HG03108 (cell line): ENCODE measurements at regions not wholly inside any gene's neighbourhood (a gene's known extent, or its start where the extent isn't known, plus 50 kb on each side); places are given as distances from the start of the nearest gene placed in this dataset.

Source experiments
- ATAC-seq: cut with Tn5 transposase; IDR thresholded peaks from one replicate; pipeline ENCODE4 v1.9.1; 2021; ENCODE audit warnings: moderate library complexity; ENCODE audit not compliant: unreplicated experiment

DNA sequence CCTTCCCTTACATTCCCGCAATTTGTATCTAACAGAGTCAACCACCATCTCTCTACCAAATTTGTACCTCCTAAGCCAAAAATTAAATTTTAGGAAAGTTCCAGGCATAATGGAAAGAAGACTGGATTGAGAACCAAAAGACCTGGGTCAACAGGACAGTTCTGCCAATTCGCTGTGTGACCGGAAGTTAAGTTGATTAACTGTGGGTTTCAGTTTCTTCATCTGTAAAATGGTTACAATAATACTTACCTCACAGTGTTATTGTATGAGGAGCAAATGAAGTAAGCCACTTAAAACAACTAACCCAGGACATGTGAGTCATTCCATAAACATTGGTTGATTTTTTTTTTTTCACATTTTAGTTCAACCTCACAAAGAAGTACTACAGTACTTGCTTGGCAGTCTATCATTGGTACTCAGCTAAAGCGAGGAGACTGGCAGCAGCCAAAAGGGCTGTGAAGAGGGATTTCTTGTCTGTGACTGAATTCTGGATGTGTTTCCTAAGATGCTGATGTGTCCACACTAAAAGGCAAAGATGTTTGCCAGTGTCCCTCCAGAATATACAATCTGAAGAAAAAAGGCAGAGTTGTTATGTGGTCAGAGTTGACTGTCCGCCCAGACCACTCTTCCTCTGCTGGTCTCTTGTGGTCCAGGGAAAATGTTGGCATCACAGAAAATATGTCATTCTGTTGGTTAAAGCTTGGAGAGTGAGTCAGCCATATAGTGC is 198.6 kb downstream of the TLE1 start:
- ATAC-seq = no peak

DNA sequence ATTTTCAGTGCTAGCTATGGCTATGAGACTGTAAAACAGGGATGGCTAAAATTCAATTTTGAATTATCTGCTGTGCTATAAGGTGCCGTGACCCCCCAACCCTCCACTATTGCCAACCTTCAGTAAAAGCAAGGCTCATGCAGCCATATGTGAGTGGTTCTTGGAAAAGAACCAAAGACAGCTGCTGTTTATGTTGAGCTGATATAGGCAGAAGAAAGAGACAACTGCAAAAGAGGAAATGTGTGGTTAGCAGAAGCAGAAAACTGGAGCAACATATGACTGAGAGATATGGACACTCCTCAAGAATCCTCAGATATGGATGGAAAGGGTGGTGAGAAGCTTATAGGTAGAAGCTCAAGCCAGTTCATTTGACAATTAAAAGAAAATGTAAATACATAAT is 200.3 kb downstream of the TLE1 start:
- ATAC-seq = no peak

DNA sequence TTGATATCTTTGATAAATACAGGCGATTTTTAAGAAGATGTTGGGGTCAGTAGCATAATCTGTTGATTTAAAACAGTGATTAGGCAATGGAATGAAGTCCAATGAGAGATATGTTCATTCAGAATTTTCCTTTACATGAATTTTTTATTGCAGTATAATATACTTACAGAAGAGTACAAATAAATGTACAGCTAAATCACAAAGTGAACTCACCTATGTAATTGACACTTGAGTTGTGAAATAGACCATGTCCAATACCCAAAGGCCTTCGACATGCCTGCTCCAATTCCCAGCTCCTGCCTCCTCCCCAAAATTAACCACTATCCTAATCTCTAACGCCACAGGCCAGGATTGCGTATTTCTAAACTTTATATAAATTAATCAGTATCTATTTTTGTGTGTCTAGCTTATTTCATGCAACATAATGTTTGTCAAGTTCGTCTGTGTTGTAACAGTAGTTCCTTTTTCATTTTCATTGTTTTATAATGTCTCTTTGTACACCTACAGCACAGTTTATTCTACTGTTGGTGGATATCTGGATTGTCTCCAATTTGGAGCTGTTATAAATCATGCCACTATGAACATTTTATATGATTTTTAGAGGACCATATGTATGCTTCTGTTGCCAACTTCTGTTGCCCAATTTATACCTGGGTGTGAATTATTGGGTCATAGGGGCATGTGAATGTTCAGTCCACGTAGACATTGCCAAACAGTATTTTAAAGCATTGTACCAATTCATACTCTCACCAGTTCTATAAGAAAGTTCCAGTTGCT is 208.3 kb downstream of the TLE1 start:
- no peak for ATAC-seq

DNA sequence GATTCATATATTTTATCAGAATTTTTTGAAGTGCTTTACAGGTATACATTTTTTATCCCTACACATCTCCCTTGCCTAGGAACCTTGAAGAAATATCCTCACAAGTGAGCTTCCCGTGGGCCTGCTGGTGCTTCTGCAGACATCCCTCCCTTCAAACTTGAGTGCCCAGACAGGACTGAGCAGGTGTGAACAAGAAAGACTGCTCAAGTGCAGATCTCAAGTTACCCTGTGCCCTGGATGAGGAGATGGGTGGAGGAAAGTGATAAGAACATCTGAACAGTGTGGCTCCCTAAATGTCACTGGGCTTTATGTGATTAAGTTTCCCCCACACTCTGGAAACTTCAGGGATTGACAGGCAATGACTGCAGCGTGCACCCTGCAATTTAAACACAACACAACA is 209.8 kb downstream of the TLE1 start:
- no peak for ATAC-seq

DNA sequence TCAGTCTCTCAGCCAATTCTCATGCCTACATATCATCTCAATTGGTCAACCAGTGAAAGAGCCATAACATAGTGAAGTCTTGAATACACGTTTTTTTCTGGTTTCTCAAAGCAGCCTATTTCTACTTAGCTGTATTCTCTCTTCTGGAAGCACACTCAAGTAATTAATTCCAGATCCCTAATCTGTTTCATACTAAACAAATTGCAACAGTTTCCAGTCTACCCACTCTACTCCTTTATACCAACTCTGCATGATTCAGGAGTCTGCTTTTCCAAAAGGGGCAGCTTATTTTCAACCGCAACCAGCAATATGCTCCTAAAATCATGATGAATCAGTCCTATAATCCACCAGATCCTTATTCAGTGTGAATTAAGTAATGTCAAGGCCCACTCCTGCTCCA is 211.7 kb downstream of the TLE1 start:
- no peak for ATAC-seq

DNA sequence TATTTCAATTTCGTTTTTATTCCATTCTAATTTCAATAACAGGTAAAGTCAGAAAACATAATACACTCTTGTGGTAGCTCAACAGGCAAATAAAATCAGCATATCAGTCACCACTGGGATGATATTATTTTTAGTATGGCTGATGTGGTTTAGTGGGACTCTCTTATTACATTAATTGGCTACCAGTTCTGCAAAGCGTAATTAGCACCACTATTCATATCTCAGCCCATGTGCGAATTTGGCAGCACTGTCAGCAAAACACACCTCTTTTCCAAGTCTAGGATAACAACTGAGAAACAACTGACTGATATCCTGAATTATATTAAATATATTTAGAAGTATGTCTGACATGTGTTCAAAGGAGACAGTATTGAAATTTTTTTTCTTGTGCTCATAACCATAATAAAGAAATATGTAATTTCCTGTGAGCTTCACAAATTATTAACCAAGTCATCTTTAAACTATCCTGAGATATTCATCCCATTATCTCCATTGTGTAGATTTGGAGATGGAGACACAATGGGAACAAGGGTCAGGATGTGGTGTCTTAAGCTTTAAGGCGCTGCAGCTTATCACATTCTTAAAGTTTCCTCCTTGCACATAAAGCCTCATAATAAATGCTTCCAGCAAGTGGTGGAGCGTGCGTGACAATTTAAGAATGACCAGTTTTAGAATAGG is 212.4 kb downstream of the TLE1 start:
- no peak for ATAC-seq

DNA sequence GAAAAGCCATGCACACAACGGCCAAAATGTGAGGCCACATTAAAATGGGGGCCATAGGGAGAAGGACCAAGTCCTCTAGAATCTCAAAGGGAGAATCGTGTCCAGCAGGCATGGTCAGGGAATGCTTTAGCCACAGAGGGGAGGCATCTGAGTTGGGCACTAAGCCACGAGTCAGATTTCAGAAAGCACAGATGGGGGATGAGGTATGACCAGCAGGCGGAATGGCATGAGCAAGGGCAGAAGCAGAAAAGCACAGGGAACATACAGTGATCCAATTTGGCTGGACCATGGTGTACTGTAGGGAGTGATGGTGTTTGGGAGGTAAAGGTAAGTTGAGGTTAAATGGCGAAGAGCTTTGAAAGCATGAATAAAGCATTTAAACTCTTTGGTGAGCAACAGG is 214.6 kb downstream of the TLE1 start:
- no peak for ATAC-seq

DNA sequence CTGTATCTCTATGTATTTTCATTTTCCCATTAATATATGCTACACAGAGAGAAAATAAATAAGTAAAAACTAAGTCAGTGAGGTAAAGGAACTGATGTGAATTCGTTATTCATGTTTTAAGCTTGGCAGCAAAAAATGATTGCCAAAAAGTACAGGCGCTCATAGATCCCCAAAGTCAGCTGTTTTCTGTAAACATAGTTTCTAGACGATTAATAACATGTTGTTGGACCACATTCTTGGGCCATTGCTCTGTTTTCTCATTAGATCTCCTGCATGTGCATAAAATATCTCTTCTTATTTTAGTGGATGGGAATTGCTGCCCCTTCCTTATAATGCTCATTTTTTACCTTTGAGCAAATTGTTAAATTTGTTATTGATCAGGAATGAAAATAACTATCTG is 215.2 kb downstream of the TLE1 start:
- no peak for ATAC-seq

DNA sequence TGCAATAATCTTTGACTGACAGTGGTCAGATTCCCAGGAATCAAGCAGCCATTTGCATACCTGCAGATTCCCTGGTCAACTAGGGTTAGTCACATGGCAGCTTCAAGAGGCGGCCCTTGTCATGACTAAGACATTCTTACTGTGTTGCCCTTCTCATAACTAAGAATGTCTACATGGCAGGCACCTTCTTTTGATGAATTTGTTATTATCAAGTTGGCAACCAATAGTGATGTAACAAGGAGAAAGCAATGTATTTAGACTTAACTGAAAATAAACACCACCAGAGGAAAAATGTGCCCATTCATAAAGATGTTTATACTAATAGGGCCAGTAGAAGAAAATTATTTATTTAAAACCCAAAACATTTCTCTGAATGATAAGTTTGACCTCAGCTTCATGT is 215.6 kb downstream of the TLE1 start:
- no peak for ATAC-seq

DNA sequence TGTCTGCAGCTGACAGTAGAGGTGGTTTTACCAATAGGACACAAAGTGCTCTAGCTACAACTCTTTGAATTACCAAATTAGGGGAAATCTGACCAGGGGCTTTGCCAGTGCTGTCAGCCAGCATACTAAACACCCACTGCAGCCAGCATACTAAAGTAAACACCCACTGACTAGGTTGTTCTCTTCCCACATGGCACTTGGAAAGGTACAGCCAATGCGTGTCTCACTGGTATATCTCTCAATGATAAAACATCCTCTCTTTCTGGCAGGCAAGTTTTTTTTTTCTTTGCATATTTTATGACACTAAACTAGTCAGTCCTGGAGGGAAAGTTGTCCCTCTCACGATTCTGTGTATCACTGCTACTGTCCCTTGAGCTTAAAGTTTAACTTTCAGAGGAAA is 216.1 kb downstream of the TLE1 start:
- ATAC-seq = no peak

DNA sequence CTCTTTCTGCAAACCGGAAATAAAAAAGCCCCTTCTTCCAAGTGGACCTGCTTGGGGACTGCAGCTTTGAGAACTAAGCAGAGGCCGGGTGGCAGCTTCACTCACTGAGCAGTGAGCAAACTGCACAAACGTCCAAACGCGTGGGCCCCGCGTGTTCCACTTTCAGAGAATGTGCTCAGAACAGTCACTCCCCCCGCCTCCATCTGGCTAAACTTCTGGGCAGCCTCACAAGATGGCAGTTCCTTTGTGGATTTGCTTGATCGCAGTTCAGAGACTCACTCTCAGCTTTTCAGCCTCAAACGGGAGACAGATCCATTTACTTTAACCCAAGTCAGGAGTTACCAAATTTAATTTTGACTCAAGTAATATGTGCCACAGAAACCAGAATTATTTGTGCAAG is 216.6 kb downstream of the TLE1 start:
- no peak for ATAC-seq

DNA sequence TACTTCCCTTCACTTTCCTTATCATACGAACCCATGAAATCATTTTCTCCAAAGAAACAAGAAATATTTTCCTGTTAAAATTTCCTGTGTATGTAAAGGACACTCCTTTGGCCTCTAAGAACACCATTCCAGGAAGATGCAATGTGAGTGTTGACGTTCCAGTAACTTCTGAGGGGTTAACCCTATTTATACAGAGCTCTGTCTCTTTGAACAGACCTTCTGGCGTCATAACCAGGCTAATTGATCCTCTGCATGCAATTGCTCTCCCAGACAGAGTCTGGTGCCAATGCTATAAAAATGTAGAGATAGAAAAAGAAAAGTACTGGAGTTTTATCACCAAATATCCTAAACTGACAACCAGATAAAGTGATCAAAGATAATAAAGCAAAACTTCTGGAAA is 218.5 kb downstream of the TLE1 start:
- no peak for ATAC-seq

DNA sequence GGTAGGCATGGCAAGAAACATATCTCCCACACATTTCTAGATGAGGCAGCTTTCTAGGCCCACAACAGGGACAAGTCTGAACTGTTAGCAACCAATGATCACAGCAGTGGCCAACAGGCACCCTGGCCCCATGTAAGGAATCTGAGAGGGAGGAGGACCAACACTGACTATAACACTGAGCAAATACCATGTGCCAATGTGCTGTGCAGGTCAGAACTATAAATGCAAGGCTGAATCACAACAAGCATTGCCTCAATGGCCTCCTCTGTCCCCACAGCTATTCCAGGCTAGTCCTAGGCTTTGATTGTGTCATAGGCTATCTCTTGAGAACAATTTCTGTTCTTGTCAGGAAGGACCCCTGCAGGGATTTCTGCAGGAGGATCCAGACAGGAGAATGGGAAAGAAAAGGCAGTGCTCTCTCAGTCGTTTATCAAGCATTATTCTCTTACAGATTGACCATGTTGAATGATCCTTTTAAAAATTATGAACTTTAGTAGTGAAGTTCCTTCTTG is 221.2 kb downstream of the TLE1 start:
- ATAC-seq = no peak

DNA sequence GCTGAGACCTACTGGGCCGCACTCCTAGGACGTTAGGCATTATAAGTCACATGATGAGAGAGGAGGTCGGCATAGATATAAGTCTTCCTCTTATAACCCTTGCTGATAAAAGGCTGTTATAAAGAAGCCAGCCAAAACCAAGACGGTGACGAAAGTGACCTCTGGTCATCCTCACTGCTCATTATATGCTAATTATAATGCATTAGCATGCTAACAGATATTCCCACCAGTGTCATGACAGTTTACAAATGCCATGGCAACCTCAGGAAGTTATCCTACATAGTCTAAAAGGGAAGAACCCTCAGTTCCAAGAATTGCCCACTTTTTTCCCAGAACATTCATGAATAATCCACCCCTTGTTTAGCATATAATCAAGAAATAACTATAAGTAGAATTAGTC is 222.4 kb downstream of the TLE1 start:
- ATAC-seq = no peak

DNA sequence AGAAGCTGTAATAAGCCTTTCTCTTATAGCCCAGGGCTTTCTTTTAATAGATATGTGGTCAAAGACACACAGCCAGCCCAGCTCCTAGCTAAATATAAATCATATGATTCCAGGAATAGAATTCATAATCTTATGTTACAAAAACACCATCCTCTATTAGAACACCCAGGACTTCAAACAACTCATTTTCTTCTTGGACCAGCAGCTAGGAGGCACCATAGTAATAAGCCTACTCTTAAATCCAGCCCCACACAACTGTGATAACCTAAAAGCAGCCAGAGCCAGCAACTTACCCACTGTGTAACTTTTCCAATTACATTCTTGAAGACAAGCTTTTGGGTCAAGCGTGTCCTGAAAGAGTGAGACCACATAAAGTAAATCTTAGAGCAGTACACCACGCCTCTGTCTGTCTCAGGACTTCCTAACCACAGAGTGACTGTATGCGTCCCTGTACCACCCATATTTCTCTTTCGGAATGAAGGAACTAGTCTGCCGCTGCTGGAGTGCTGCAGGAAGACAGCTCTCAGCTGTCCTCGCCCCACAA is 223.8 kb downstream of the TLE1 start:
- no peak for ATAC-seq

DNA sequence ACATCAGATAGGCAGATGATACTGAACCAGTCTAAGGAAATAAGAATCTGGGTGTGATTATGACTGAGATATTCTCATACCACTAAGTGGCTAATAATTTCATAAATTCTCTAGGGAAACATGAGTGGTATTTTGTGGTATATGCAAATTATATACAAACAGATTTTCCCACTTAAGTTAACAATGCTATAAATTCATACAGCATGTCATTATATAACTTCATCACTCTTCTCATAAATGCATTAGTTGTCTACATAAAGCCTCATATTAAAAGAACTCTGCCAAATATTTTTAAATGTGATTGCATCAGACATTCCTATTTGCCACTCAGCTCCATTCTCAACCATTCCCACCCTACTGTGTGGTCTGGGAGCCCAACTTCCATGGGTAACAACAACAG is 226.5 kb downstream of the TLE1 start:
- no peak for ATAC-seq

DNA sequence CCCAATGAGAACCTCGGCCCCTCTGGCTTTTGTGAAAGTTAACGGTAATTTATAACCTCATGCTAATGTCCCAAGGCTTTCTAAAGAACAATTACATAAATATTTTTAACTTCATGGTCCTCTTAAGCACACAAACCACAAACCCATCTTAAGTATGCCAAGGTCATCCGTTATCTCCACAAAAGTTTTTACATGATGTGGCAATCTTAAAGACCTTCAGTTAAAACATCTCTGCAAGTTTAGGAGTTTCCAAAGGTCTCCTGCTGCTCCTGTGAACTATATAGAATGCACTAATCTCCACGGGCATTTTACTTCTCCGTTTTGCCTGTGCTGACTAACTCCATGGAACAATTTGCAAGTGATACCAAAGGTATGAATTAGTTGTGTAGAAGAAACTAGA is 228.2 kb downstream of the TLE1 start:
- no peak for ATAC-seq

DNA sequence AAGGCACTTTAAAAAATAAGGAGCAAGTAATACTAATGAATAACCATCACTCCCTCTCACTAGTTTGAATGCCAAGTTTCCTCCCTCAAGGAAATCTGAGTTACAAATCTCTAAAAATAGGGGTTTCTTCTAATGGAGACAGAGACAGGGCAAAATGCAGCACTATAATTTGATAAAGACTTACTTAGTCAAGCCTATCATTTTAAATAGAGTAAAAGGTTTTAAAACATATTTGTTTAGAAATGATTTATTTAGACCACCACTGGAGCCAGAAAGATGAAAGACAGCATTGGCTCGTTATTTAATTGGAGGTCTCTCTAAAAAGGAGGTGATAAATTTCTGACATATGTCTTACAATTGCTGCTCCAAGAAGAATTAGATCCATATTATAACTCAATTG is 228.7 kb downstream of the TLE1 start:
- no peak for ATAC-seq

DNA sequence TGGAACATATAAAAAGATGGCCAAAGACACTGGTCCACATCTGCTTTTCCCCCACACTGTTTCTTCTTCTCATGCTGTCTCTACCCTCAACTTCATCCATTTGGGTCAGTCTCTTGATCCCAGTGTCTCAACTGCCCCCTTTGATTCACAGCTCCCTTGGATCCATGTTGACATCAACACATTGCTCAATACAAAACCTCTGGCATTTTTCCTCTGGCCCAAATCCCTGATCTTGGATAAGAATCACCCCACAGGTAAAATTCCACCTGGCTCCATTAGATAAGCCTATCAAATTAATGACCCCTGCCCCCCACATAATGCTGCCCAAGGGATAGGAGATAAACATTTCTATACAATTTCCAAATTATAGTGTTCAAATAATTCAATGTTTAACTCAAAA is 229.8 kb downstream of the TLE1 start:
- no peak for ATAC-seq

DNA sequence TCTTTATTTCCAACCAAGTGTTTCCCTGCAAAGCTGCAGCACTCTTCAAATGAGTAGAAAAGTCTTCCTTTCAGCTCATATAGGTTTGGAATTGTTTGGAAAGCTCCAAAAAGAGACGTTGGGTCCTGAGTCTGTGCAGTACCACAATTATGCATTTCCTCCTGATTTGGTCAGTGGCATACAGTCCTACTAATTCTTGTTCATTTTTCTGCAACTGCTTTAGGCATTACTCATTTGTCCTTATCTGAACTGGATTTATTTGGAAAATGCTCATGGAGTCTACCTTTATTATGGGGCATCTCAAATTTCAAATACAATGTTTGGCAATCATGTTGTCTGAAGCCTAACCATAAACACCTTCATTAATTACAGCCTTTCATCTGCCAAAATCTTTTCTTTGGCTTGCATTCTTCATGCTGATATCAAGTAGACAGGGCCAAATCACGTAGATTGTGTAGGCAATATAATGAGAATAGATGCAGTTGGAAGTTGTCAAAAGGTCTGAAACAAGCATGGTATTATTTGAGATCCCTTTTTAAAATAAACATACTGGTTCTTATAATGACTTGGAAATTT is 232.8 kb downstream of the TLE1 start:
- no peak for ATAC-seq

DNA sequence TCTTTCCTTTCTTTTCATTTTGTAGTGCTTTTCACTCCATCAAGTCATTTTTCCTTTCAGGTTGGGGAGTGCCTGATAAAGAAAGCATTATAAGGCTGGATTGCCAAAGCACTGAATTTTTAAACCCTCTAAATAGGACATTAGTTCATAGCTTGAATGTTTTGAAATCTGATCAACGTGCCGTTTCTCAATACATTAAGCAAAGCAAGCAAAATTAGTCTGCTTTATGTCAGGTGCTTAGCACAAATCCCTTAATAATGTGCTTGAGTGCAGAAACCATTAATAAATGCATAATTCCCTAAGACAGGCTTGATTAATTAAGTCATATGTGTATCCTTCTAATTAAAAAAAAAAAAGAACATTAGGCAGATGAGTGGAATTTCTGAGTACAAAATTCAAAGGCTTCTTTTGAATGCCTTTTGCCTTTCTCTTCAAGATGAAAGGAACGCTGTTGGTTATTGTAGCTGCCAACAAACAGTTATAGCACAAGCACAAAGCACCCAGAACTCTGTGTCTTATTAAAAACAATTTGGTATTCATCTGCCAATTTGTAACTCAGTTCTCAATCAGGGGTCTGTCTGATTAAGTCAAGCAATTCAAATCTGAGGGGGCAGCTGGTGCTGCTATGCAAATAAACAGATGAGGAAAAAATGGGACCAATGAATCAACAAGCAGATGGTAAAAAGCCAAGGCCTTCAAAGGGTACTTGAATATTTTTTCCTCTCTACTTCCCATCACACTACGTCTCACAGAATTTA is 233.7 kb downstream of the TLE1 start:
- ATAC-seq = no peak
